Colonic mucosa (tissue), 4 donors: ENCODE measurements at regions not wholly inside any gene's neighbourhood (a gene's known extent, or its start where the extent isn't known, plus 50 kb on each side); places are given as distances from the start of the nearest gene placed in this dataset.

Experiments used
- DNase-seq: peaks from one replicate; pipeline ENCODE4 v3.0.0-alpha.2; 2020
- H3K27ac ChIP-seq: fragments of 200-600 bp; one replicate; pipeline ENCODE4 v1.8.0; 2021
- H3K27me3 ChIP-seq: fragments of 200-600 bp; one replicate; pipeline ENCODE4 v1.8.0; 2021
- H3K36me3 ChIP-seq: fragments of 200-600 bp; one replicate; pipeline ENCODE4 v1.8.0; 2021
- H3K4me1 ChIP-seq: fragments of 200-600 bp; one replicate; pipeline ENCODE4 v1.8.0; 2021; ENCODE audit warnings: mild to moderate bottlenecking
- H3K4me3 ChIP-seq: fragments of 200-600 bp; one replicate; pipeline ENCODE4 v1.8.0; 2021
- H3K9ac ChIP-seq, 2 donors: one replicate each; pipeline ENCODE4 v1.7.0; 2013; ENCODE audit warnings: control low read depth in 2 of 2, low read depth in 2 of 2, low read length in 2 of 2
- H3K9me3 ChIP-seq: fragments of 200-600 bp; one replicate; pipeline ENCODE4 v1.8.0; 2021
- CTCF ChIP-seq: fragments of 200-600 bp; IDR thresholded peaks from one replicate; pipeline ENCODE4 v1.8.0; 2022; ENCODE audit warnings: antibody characterized with exemption, mild to moderate bottlenecking
- intact Hi-C: fragments of 100-400 bp; cut with DNase I; formaldehyde crosslinking; loops from one replicate; pipeline ENCODE4 v1.14.1; 2022
- donor health status: healthy.
- donor health status: DM: no; HTN: no; CAD: no.
- donor health status: DM: no; HTN: no; CAD: no.

- no peak overlapping the region for H3K9ac ChIP-seq
- H3K4me3 ChIP-seq: no peak overlapping the region
- H3K27me3 ChIP-seq: no peaks in the 10 kb centered on the region
- H3K9me3 ChIP-seq: no peaks in the 10 kb centered on the region
- no peak for DNase-seq
- H3K36me3 ChIP-seq: no peaks in the 10 kb centered on the region
- intact Hi-C loops: no loop called here
- TF ChIP-seq CTCF: no peak
- H3K27ac ChIP-seq: no peak overlapping the region
- no peaks in the 10 kb centered on the region for H3K4me1 ChIP-seq
These were observed 483.8 kb downstream of the NUP35 start for GRCh38 chr2:183607995-183608394.

- Histone ChIP-seq H3K4me1 (no peaks in the 10 kb centered on the region), H3K36me3 (no peaks in the 10 kb centered on the region), H3K9ac (no peak overlapping the region), H3K27me3 (no peaks in the 10 kb centered on the region), H3K27ac (no peak overlapping the region), H3K9me3 (no peaks in the 10 kb centered on the region), H3K4me3 (no peak overlapping the region)
- no peak for DNase-seq
- intact Hi-C loops: no loop called here
- no peak for TF ChIP-seq CTCF
These were observed 484.5 kb downstream of the NUP35 start for GRCh38 chr2:183608747-183609146.

GRCh38 chr2:183610724-183611123, 486.5 kb downstream of the NUP35 start:
- DNase-seq: no peak
- H3K4me3 ChIP-seq: no peak overlapping the region
- intact Hi-C loops: no loop called here
- TF ChIP-seq CTCF: no peak
- no peak overlapping the region for H3K9ac ChIP-seq
- no peaks in the 10 kb centered on the region for H3K4me1 ChIP-seq
- H3K27ac ChIP-seq: no peak overlapping the region
- no peaks in the 10 kb centered on the region for H3K36me3 ChIP-seq
- no peaks in the 10 kb centered on the region for H3K27me3 ChIP-seq
- H3K9me3 ChIP-seq: no peaks in the 10 kb centered on the region

GRCh38 chr2:183614799-183615435, 490.7 kb downstream of the NUP35 start:
- H3K4me1 ChIP-seq: no peaks in the 10 kb centered on the region
- H3K27me3 ChIP-seq: no peaks in the 10 kb centered on the region
- TF ChIP-seq CTCF: no peak
- no peaks in the 10 kb centered on the region for H3K9me3 ChIP-seq
- intact Hi-C loops: no loop called here
- no peak overlapping the region for H3K9ac ChIP-seq
- no peak for DNase-seq
- no peak overlapping the region for H3K27ac ChIP-seq
- no peak overlapping the region for H3K4me3 ChIP-seq
- no peaks in the 10 kb centered on the region for H3K36me3 ChIP-seq

GRCh38 chr2:183623227-183623626, 499.0 kb downstream of the NUP35 start:
- Histone ChIP-seq H3K9ac (no peak overlapping the region), H3K27me3 (no peaks in the 10 kb centered on the region), H3K4me1 (no peaks in the 10 kb centered on the region), H3K36me3 (no peaks in the 10 kb centered on the region), H3K27ac (no peak overlapping the region), H3K9me3 (no peaks in the 10 kb centered on the region), H3K4me3 (no peak overlapping the region)
- no peak for TF ChIP-seq CTCF
- DNase-seq: no peak
- intact Hi-C loops: no loop called here
